Islet of Langerhans (tissue), 1 donor: ENCODE measurements at regions not wholly inside any gene's neighbourhood (a gene's known extent, or its start where the extent isn't known, plus 50 kb on each side); places are given as distances from the start of the nearest gene placed in this dataset.
"Not testable (repeated sequence)": the region's sequence is repeated elsewhere in the genome, so short reads cannot be mapped to it uniquely, and the experiment has no call there.

ENCODE experiments used
- FAIRE-seq: peaks from one replicate; lab custom pipeline; 2011; peaks lifted over from hg19 to GRCh38; lab: Jason Lieb, UNC

DNA sequence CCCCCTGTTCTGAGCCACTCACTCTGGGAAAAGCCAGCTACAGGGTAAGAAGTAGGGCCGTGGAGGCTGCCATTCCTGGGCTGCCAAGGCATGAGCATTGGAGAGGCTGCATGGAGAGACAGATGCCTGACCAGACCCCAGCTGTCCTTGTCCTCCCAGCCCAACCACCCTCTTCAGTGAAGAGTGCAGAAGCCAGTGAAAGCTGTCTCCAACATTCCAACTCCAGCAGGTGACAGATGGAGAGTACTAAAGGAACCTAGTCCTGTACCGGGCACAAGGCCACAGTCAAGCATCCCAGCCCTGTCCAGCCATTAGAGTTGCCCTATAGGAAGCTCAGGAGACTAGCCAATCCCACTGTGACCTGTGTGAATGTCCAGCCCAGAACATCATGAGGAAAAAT is 165.1 kb downstream of the DIRAS2 start:
- no peak for FAIRE-seq

DNA sequence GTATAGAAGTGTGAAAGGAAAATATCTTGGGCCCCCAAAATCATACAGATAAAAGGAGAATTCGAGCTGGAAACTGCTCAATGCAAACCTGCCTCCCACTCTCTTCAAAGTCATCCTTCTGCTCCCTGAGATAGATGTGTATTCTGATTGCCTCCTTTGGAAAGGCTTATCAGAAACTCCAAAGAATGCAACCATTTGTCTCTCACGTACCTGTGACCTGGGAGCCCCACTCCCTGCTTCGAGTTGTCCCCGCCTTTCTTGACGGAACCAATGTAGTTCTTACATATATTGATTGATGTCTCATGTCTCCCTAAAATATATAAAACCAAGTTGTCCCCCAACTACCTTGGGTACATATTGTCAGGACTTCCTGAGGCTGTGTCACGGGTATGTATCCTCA is 163.8 kb downstream of the DIRAS2 start:
- FAIRE-seq = no peak

DNA sequence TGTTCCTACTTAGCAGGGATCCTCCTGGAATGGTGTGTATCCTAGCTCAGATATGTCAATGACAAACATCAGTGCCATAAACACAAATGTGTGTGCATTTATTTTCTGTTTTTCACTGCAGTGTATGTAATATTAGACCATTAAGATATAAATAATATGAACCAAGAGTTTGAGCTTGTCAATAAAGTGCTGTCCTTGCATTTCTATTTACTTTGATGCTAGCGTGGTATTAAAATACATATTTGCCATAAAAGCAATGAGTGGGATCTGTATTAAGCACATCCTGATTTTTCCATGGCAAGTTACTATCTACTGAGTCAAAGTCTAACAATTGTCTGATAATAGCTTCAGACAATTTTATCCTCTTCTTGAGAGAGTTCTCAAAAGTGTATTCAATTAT is 157.6 kb downstream of the DIRAS2 start:
- FAIRE-seq = no peak

DNA sequence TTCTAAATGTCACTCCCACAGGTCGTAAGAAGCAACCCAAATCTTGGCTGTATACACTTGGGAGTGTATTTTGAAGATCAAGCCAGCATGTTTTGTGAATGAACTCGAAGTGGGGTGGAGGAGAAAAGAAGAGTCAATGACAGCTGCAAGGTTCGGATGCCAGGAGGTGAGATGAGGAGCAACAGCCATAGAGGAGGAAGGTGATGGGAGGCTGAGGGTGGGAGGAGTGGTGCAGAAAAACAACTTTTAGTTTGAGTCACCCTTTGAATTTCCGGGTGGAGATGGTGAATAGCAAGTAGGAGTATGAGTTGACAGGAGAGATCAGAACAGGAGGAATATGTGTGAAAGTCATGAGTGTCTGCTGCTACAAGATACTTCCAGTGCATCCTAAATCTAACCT is 153.6 kb downstream of the DIRAS2 start:
- FAIRE-seq = no peak

DNA sequence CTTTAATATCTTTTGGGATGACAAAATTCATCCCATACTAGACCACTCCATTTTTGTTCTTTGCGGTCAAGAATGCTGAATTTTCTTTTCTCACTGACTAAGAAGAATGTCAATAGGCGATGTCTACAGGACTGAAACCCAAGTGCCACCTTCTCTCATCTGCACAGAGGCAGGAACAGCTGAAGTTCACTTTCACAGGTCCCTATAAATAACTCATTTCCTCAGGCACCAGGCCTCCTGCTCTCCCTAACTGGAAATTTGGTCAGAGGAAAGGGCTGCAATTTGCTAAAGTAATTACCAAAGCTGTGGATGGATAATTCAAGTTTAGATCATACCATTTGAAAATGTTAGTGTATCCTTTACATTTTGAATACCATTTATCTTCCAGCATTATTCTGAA is 142.9 kb downstream of the DIRAS2 start:
- FAIRE-seq = no peak

DNA sequence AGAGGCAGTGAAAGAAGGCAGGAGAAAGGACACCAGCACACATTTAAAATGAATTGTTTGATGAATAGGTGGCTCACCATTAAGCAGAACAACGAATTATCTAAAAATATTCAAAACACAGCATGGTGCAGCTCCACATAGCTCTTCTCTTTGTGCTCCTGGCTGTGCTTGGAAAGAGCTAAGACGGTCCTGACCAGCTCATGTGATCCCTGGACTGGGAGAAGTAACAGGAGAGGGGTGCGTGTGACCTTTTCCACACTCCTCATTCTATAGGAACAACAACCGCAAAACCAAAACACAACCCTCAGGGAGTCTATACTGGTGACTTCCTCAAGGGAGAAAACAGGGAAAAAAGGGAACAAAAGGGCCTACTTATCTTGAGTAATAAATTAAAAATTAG is 140.5 kb downstream of the DIRAS2 start:
- FAIRE-seq = no peak

DNA sequence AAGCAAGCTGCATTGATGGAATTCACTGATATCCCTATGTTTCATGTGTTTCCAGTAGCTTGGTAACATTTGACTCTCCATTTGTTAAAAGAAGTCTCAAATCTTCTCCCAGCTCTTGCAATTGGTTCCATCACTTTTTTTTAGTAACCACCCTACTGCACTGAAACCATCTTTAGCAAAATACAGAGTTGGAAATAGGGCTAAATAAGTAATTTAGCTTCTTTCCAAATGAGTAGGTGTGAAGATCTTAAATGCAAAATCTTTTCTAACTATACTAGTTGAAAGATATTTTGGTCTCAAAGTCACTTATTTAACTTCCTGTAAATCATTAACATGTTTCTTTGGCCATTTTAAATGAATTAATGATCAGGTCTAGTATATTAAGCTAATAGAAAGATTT is 138.1 kb downstream of the DIRAS2 start:
- FAIRE-seq = peak; percentile 53

DNA sequence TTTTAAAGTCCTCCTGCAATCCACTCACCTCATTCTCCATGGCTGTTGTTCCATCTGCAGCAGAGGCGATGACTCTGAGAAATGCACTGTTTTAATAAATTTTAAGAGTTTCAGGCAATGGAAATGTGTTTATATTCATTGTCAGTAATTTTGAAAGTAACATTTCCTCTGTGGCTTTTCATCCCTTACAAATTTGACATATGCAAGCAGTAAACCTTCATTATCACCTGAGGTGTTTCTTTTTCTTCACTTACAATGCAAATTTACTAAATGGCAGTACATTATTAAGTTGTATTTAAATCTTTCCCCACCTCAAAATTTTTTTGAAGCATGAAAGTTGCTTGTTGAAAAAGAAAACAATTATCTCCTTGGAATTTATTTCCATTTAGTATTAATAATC is 136.9 kb downstream of the DIRAS2 start:
- no peak for FAIRE-seq

DNA sequence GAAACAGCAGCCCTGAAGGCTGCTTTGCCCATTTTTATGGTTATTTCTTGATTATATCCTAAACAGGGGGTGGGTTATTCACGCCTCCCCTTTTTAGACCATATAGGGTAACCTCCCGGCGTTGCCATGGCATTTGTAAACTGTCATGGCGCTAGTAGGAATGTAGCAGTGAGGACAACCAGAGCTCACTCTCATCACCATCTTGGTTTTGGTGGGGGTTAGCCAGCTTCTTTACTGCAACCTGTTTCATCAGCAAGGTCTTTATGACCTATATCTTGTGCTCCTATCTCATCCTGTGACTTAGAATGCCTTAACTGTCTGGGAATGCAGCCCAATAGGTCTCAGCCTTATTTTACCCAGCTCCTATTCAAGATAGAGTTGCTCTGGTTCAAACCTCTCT is 136.2 kb downstream of the DIRAS2 start:
- not testable (repeated sequence) for FAIRE-seq

DNA sequence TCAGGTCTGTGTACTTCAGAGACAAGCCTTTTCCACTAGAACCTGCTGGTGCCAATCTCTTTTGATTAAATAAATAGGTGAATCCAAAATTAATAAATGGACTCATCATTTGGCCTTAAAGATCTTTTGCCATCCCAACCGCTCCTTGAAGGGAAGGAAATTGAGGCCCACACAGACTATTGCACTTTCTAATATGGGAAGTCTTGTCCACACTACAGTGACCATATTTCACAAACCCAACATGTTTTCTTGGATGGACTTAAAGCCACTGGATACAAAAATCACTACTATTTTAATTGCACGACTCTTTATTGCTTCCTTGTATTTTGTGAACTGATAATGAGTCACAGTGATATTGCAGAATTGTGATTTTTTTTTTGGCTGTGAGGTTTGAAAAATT is 135.0 kb downstream of the DIRAS2 start:
- no peak for FAIRE-seq

DNA sequence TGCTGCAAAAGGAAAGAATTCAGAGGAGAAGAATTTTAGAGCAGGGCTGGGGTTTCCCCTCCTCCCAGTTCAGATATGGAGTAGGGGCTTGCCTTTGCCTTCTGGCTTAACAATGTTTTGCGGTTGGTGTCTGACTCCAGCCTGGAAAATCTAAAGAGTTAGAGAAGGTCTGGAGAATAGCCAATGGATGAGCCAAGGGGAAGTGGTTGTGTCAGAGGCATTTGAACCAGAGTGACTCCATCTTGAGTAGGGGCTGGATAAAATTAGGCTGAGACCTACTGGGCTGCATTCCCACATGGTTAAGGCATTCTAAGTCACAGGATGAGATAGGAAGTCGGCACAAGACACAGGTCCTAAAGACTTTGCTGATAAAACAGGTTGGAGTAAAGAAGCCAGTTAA is 133.7 kb downstream of the DIRAS2 start:
- FAIRE-seq = no peak

DNA sequence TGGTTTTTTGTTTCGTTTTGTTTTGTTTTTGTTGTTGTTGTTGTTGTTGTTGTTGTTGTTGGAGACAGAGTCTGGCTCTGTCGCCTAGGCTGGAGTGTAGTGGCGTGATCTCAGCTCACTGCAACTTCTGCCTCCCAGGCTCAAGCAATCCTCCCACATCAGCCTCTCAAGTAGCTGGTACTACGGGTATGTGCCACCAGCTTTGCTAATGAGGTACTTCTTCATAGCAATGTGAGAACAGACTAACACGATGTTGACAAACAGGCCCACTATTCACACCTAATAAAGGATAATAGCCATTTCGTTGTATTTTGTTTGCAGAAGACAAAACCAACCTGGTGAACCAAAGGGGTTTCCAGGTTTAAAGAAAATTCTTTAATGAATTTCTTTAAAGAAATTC is 130.9 kb downstream of the DIRAS2 start:
- FAIRE-seq = no peak

DNA sequence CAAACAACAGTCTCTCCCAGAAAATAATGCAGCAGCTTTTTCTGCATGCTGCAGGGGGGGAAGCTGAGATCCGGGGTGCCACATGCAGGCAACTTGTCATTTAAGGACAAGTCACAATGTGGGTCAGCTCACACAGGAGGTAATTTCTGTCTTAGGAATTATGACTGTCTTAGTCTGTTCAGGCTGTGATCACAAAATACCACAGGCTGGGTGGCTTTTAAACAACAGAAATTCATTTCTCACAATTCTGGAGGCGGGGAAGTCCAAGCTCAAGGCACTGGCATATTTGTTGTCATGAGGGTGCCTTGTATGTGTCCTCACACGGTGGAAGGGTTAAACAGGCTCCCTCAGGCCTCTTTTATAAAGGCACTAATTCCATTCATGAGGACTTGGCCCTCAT is 127.7 kb downstream of the DIRAS2 start:
- FAIRE-seq = no peak

DNA sequence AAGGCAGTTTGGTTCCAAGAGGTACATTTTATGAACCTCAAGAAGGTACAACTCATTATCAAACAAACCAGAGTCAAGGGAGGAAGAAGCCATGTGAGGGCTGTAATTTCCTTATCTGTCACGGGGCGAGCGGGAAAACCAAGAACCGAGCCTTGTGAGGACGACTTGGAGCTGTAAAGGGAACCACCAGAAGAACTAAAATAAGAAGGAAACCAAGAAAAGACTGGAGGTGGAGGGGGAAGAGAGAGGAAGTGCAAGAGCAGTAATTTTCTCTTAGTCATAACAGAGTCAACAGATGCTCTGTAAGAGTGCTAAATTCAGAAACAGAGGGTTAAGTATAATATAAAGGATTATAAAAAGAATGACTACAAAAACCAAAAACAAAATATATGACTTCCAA is 127.1 kb downstream of the DIRAS2 start:
- no peak for FAIRE-seq

DNA sequence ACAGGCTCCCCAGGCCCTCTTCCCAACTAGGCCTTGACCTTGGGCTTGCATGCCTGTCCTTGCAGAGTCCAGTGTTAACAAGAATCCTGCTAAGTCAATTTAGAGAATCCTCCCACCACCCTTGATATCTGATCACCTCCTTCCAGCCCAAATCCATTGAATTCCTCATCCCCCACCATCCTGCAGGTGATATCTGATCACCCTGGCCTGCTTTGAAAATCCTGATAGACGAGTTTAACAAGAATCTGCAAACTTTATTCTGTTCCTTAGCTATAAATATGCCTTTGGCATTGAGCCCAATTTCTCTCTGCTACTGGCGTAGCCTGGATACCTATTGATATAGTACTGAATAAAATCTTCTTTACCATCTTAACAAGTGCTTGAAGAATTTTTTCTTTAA is 125.5 kb downstream of the DIRAS2 start:
- no peak for FAIRE-seq

DNA sequence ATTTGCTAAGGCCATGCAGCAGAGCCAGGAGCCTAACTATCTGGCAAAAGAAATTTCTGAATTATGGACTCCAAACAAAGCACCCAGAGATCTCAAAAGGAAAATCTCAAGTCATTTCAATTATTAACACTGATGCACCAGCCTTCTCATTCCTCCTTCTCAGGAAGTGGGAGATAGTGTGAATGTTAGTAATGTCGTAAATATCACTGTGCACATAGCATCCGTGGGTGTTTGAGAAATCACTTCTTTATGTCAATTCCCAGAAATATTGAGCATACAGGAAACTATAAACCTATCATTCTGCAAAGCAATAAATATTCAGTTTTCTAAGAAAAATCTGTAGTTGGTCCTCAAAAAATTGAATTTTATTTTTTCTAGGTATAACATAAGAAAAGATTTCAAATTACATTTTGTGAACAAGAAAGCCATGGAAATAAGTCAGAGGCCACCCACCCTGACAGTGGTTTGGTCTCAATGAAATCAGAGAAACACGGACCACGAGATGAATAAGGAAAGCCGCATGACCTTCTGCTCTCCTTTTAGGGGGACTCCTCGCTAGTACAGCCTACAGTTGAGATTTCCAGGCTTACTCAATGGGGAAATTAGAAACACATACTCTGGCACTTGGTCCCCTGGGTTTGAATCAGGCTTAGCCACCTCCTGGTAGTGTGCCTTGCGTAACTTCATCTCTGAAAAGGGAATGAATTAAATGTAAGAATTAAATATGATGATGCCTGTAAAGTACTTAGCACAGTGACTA is 120.6 kb downstream of the DIRAS2 start:
- FAIRE-seq = no peak

DNA sequence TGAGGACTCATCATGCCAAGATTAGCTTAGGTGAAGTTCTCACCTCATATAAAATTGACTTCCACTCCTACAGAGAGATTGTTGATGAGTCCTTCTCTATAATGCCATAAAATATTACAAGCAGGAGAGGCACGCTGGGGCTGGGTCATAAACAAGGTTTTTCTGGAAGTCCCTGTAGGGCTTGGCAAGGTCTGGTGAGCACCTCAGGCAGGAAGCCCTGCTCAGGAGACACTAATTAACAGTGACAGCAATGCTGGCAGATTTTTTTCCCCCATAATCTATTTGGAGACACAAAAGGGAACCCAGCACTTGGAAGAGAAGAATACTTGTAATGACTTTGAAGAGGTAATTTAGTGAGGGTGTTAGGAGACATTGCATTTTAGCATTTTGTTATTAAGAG is 118.7 kb downstream of the DIRAS2 start:
- no peak for FAIRE-seq

DNA sequence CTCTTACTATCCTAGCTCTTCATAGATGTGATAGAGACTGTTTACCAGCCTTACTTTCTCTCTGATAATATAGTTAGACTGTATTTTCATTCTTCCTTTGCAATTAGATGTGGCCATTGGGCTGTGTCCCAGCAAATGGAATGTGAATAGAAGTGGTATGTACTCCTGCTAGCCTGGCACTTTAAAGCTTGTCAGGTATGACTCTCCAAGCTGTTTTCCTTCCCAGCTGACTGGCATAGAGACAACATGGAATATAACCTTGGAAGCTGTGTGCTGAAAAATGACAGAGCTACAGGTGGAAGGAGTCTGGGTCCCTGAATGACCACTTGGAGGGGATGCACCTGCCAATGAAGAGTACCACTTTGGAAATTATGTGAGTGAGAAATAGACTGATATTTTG is 116.2 kb downstream of the DIRAS2 start:
- no peak for FAIRE-seq

DNA sequence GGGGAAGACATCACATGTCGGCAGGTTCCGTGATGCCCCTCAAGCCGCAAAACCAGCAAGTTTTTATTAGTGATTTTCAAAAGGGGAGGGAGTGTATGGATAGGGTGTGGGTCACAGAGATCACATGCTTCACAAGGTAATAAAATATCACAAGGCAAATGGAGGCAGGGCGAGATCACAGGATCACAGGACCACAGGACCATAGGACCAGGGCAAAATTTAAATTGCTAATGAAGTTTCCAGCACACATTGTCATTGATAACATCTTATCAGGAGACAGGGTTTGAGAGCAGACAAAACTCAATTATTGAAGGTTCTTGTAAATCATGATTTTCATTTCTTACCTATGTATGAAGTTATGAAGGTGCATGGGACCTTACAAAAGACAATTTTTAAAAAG is 106.5 kb downstream of the DIRAS2 start:
- not testable (repeated sequence) for FAIRE-seq

DNA sequence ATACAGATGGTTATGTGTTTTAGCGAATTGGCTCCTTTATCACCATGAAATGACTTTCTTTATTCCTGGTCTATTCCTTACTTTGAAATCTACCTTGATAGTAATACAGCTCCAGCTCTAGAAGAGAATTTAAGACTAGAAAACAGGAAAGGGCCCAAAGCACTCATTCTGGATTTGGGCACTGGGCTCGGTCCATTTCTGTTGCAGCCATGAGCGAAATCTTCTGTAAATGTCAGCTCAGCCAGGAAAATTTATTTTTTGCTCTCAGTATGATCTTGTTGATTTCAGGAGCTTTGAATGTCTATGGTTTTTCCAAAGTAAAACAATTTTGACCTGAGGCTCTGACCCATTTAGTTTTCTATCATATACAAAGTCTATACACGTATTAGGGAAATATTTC is 104.1 kb downstream of the DIRAS2 start:
- FAIRE-seq = no peak

DNA sequence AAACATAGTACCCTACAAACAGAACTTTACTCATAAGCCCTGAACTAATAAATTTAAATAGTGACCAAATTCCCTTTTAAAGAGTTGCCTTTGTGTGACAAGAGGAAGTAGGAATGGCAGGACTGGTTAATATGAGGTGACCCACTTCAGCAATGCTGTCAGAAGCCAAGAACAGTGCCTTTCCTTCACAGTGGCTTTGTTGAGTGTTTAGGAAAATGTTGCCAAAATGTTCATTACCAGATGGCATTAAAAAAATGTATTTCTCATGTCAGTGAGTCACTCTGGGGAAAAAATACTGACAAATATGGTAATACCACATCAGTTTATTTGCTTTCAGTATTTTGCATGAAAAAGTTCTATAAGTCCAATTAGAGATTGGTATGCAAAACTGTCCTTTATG is 103.3 kb downstream of the DIRAS2 start:
- FAIRE-seq = no peak

DNA sequence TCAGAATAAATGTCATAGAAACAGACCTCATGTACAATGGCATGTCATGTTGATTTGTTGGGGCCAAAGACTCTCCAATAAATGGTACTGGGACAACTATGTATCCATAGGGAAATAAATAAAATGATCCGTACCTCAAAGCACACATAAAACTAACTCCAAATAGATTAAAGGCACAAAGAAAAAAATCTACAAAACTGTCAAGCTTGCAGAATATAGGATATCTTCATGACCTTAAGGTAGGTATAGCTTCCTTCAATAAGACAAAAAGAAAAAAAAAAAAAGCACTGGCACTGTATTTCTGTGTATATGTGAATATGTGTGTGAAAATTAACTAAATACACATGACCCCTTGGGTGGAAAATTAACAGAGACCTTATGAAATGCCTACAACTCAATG is 101.9 kb downstream of the DIRAS2 start:
- FAIRE-seq = no peak

DNA sequence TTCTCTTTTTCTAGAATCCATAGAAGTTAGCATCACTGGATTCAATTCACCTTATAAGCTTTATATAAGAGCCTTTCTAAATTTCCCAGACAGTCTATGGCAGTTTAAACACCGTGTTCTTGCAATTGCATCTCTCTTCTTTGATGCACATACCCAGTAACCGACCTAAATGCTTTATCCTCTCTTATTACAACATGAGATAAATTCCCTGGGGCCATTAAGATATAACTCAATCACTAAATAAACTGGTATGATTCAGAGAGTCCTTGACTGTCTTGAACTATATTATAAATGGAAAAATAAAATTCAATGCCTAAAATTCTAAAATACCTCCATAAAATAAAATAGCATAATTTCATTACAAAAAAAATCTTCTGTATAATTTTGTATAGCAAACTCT is 98.1 kb downstream of the DIRAS2 start:
- FAIRE-seq = no peak

DNA sequence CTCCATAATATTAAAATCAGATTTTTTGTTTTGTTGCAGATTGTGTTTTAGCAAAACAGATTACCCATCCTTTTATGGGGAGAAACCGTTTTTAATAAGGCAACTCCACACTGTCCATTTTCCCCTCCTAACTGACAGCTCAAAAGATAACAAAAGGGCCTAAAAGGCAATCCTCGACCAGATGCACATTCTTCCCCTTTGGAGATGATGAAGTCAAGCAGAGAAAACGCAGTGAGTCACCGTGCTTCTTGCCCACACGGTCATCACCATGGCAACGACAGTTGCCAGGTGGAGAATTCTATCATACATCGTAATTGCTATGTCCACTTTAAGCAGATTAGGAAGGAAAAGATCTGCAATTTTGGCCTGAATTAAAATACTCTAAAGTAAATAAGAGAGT is 96.4 kb downstream of the DIRAS2 start:
- FAIRE-seq = peak; percentile 98

DNA sequence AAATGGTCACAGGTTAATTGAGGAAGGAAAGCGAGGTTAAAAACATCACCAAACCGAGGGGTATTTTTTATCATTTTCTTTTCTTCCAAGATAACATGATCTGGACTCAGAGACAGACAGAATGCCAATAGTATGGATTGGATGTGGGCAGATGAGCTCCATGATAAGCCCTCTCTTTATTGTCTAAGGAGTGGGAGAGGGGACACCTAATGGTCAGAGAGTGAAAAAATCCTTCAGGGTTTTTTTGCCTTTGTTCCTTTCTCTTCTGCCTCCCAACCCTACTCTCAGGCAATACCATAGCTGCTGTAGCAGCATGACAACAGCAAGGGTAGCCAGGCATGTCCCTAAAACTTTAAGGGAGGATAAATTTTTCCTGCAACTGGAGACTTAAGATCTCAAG is 94.7 kb downstream of the DIRAS2 start:
- no peak for FAIRE-seq
